ENCODE measurements at regions not wholly inside any gene's neighbourhood (a gene's known extent, or its start where the extent isn't known, plus 50 kb on each side); places are given as distances from the start of the nearest gene placed in this dataset.

DNA sequence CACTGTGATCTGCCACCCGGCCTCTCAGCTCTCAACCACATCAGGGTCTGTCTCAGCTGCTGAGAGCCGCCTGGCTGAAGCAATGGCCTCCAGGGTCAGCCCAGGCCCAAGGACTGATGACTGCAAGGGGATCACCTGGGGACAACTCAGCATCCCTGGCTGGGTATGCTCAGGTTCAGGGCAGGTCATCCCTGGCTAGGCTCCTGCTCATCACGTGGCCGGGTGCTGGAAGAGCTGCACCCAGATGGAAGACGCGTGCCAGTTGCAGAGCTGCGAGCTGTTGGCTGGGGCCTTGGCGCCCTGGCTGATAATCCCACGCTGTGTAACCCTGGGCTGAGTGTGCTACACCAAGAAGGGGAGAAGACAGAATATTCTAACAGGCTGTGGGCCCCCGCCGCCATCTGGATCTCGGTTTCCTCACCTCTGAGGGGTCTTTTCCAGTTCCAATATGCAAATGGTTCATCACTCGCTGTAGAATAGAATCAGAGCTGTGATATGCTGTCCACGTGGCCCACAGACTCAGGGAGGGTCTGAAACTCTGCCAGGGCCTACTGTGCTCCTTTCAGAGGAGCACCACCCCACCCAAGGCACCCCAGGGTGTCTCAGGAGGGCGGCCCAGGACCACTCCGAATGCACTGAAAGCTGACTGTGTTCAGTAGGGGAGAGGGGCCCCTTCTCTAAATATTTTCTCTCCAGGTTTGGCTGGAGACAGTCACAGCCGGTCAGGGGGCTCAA lies 338.8 kb downstream of the BCOR start:
- TF ChIP-seq EZH2phosphoT487 (IDR thresholded peaks at IDR 0.05; ENCODE audit: insufficient read depth, low read depth) (no peak), EZH2 (IDR thresholded peaks at IDR 0.05; ENCODE audit: insufficient read depth, poor library complexity, severe bottlenecking) (no peak)
